Naive thymus-derived CD8-positive, alpha-beta T cell (primary cell): ENCODE measurements at regions not wholly inside any gene's neighbourhood (a gene's known extent, or its start where the extent isn't known, plus 50 kb on each side); places are given as distances from the start of the nearest gene placed in this dataset.

ENCODE experiments used
- ATAC-seq, 2 donors: fragments of 150-1000 bp; cut with Tn5 transposase in 1 of 2; sonication (Bioruptor Pico), chemical (Tn5 transposase) in 1 of 2; 1 replicate in 1 of 2; 2 replicates in 1 of 2; pipeline ENCODE4 v1.10.0; 2021; ENCODE audit warnings: mild to moderate bottlenecking in 2 of 2, moderate library complexity in 2 of 2
- POLR2A ChIA-PET: fragments of 350-600 bp; sonication (Branson Sonifier 250); formaldehyde crosslinking; loops from one replicate; lab custom pipeline; 2021; ENCODE audit warnings: antibody characterized with exemption; lab: Charles Lee
- DNase-seq, 10 donors: peaks; one replicate each; pipeline versions ENCODE4 v3.0.0 to v3.0.0-alpha.2; 2020 to 2022
- H3K27ac Mint-ChIP-seq, 10 donors: one replicate each; pipeline ENCODE4 v1.8.0; 2020 to 2022; ENCODE audit warnings: mild to moderate bottlenecking in 10 of 10, mixed read lengths in 10 of 10, moderate library complexity in 4 of 10, inconsistent platforms in 1 of 10
- H3K27me3 Mint-ChIP-seq, 5 donors: one replicate each; pipeline ENCODE4 v1.8.0; 2021 to 2022; ENCODE audit warnings: mixed read lengths in 5 of 5
- H3K36me3 Mint-ChIP-seq, 3 donors: one replicate each; pipeline ENCODE4 v1.8.0; 2020 to 2022; ENCODE audit warnings: mixed read lengths in 3 of 3, mild to moderate bottlenecking in 2 of 3, inconsistent platforms in 1 of 3
- H3K4me1 Mint-ChIP-seq, 4 donors: one replicate each; pipeline ENCODE4 v1.8.0; 2021 to 2022; ENCODE audit warnings: mixed read lengths in 4 of 4
- H3K4me3 Mint-ChIP-seq, 10 donors: one replicate each; pipeline ENCODE4 v1.8.0; 2020 to 2022; ENCODE audit warnings: mild to moderate bottlenecking in 10 of 10, mixed read lengths in 10 of 10, moderate library complexity in 6 of 10, inconsistent platforms in 1 of 10
- H3K9me3 Mint-ChIP-seq, 9 donors: one replicate each; pipeline ENCODE4 v1.8.0; 2020 to 2022; ENCODE audit warnings: mixed read lengths in 9 of 9, mild to moderate bottlenecking in 3 of 9, inconsistent platforms in 1 of 9, moderate library complexity in 1 of 9

DNA sequence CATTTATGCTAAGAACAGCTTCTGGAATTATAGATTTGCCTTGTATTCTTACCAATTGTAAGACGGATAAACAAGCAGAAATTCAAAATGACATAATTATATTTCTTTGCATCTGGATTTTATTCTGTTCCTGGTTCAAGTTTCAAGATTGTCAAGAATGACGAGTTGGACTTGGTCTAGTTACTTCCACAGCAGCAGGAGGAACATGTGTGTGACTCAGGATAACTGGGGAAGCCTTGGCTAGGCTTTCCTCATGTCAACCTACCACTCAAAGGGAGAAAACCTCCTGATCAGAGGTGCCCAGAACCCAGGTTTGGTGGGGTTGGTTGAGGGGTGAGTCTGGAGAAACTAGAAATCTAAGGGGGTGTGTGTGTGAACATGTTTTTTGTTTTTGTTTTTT, 259.7 kb downstream of the SOX2 start:
- POLR2A ChIA-PET = no interaction called here

GRCh38 chr3:181974198-181974597, 262.5 kb downstream of the SOX2 start:
- H3K9me3 Mint-ChIP-seq = peaks cover 0 to 21% (median 4%) of the 10 kb centered on the region in 9 donors

More for the DNA sequence above, 259.7 kb downstream of the SOX2 start:
- Mint-ChIP-seq H3K27me3 (peaks cover 0 to 3% (median 0%) of the 10 kb centered on the region in 5 donors), H3K36me3 (no peaks in the 10 kb centered on the region), H3K4me1 (no peaks in the 10 kb centered on the region), H3K9me3 (peaks cover 0 to 21% (median 3%) of the 10 kb centered on the region in 9 donors), H3K27ac (no peak overlapping the region), H3K4me3 (no peak overlapping the region)
- DNase-seq (no peak), ATAC-seq (no peak)

DNA sequence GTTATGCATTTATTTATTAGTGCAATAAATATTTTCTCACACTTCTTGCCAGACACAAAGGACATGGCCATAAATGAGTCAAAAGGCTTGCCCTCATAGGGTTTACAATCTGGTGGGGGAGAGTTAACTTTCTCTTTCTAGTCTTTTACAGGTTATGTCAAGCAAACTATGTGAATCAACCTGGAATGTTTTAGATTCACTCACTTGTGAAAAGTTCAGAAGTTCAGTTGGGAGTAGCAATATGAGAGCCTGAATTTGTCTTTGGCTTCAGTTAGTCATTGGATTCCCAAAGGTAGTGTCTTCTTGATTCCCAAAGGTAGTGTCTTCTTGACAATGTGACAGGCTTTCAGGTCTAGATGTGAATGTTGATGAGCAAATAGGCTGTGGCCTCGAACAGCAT, 264.8 kb downstream of the SOX2 start:
- Mint-ChIP-seq H3K4me3 (no peak overlapping the region), H3K27ac (no peak overlapping the region), H3K27me3 (peaks cover 0 to 2% (median 0%) of the 10 kb centered on the region in 5 donors), H3K4me1 (no peaks in the 10 kb centered on the region), H3K36me3 (no peaks in the 10 kb centered on the region), H3K9me3 (peaks cover 0 to 22% (median 6%) of the 10 kb centered on the region in 9 donors)
- POLR2A ChIA-PET = no interaction called here
- ATAC-seq (no peak), DNase-seq (no peak)

More at GRCh38 chr3:181974198-181974597, 262.5 kb downstream of the SOX2 start:
- H3K4me1 Mint-ChIP-seq = no peaks in the 10 kb centered on the region
- H3K4me3 Mint-ChIP-seq = no peak overlapping the region
- POLR2A ChIA-PET = no interaction called here
- no peak overlapping the region for H3K27ac Mint-ChIP-seq
- no peaks in the 10 kb centered on the region for H3K36me3 Mint-ChIP-seq
- ATAC-seq (no peak), DNase-seq (no peak)
- peaks cover 0 to 2% (median 0%) of the 10 kb centered on the region in 5 donors for H3K27me3 Mint-ChIP-seq

DNA sequence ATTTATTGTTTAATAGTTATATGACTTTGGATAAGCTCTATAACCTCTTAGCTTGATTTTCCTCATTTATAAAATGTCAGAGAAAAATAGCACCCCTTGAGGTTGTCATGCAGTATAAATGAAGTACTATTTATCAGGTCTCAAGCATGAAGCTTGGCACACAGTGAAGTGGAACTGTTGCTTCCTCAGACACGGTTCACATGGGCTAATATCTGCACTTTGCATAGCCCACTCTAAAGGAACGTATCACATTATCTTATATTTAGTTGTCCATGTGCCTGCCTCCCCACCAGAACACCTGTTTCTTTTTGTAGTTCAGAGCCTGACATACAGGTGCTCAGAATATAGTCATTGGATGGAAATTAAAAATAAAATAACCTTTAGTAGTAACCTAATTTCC, 273.7 kb downstream of the SOX2 start:
- Mint-ChIP-seq H3K4me3 (no peak overlapping the region), H3K9me3 (peaks cover 0 to 32% (median 12%) of the 10 kb centered on the region in 9 donors), H3K27me3 (no peaks in the 10 kb centered on the region), H3K27ac (no peak overlapping the region), H3K4me1 (no peaks in the 10 kb centered on the region), H3K36me3 (peaks cover 0 to 6% (median 0%) of the 10 kb centered on the region in 3 donors)
- POLR2A ChIA-PET = no interaction called here
- no peak for ATAC-seq
- DNase-seq = no peak

DNA sequence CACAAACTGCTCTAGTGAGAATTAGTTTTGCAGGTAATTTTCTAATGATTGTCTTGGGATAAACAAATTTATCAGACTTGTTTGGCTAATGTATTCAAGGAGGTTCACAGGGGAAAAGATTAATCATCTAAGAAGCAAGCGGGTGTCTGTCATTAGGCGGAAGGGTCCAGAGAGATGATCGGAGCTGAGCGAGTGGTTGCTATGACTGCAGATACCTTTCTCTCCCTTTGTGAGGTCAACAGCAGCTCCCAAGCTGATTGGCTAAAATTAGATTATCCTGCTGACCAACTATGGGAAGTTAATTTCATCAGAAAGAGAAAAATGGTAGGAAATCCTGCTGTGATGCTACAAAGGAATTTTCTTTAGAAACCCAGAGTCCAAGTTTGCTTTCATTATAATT, 276.0 kb downstream of the SOX2 start:
- ATAC-seq = no peak
- H3K9me3 Mint-ChIP-seq = peaks cover 0 to 24% (median 4%) of the 10 kb centered on the region in 9 donors
- POLR2A ChIA-PET = no interaction called here
- H3K27ac Mint-ChIP-seq = no peak overlapping the region
- peaks cover 0 to 6% (median 0%) of the 10 kb centered on the region in 3 donors for H3K36me3 Mint-ChIP-seq
- no peaks in the 10 kb centered on the region for H3K4me1 Mint-ChIP-seq
- H3K27me3 Mint-ChIP-seq = no peaks in the 10 kb centered on the region
- no peak for DNase-seq
- no peak overlapping the region for H3K4me3 Mint-ChIP-seq

- no peak overlapping the region for H3K4me3 Mint-ChIP-seq
- peaks cover 0 to 6% (median 0%) of the 10 kb centered on the region in 5 donors for H3K27me3 Mint-ChIP-seq
- H3K36me3 Mint-ChIP-seq = no peaks in the 10 kb centered on the region
- H3K4me1 Mint-ChIP-seq = no peaks in the 10 kb centered on the region
- DNase-seq (no peak), ATAC-seq (no peak)
- POLR2A ChIA-PET = no interaction called here
- peaks cover 0 to 12% (median 4%) of the 10 kb centered on the region in 9 donors for H3K9me3 Mint-ChIP-seq
- H3K27ac Mint-ChIP-seq = no peak overlapping the region
Observed at GRCh38 chr3:181998828-181999227, 287.1 kb downstream of the SOX2 start.

DNA sequence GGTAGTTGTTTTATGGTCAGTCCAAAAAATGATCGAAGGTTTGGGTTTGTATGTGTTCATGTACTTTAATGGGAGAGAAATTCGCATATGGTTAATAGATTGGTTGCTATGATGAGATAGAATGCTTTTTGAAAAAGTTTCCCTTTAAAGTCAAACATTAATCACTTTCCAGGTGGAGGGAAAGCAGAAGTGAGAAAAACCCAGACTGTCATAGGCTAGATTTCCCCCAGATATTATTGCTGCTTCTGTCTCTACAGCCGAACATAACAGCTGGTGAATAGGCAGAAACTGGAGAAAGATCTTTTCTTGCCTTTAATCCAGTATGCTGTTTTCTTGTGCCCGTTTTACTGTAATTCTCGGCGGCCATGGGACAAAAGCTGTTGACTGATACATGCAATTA, 287.6 kb downstream of the SOX2 start:
- DNase-seq = no peak
- H3K27ac Mint-ChIP-seq = no peak overlapping the region
- no peaks in the 10 kb centered on the region for H3K36me3 Mint-ChIP-seq
- H3K27me3 Mint-ChIP-seq = peaks cover 0 to 6% (median 0%) of the 10 kb centered on the region in 5 donors
- POLR2A ChIA-PET = no interaction called here
- no peaks in the 10 kb centered on the region for H3K4me1 Mint-ChIP-seq
- no peak for ATAC-seq
- no peak overlapping the region for H3K4me3 Mint-ChIP-seq
- H3K9me3 Mint-ChIP-seq = peaks cover 0 to 10% (median 3%) of the 10 kb centered on the region in 9 donors

- POLR2A ChIA-PET = no interaction called here
- Mint-ChIP-seq H3K27ac (no peak overlapping the region), H3K9me3 (peaks cover 0 to 3% (median 0%) of the 10 kb centered on the region in 9 donors), H3K27me3 (peaks cover 0 to 6% (median 0%) of the 10 kb centered on the region in 5 donors), H3K4me1 (peaks cover 0 to under 1% (median 0%) of the 10 kb centered on the region in 4 donors), H3K36me3 (no peaks in the 10 kb centered on the region), H3K4me3 (no peak overlapping the region)
- ATAC-seq (no peak), DNase-seq (no peak)
Observed at GRCh38 chr3:182000447-182000846, 288.7 kb downstream of the SOX2 start.

GRCh38 chr3:182005219-182005618, 293.5 kb downstream of the SOX2 start:
- Mint-ChIP-seq H3K36me3 (no peaks in the 10 kb centered on the region), H3K9me3 (peaks cover 0 to 5% (median 0%) of the 10 kb centered on the region in 9 donors), H3K4me3 (no peak overlapping the region), H3K4me1 (peaks cover 0 to 1% (median 0%) of the 10 kb centered on the region in 4 donors), H3K27me3 (peaks cover 0 to 15% (median 1%) of the 10 kb centered on the region in 5 donors), H3K27ac (no peak overlapping the region)
- no peak for ATAC-seq
- POLR2A ChIA-PET = no interaction called here
- DNase-seq = no peak

DNA sequence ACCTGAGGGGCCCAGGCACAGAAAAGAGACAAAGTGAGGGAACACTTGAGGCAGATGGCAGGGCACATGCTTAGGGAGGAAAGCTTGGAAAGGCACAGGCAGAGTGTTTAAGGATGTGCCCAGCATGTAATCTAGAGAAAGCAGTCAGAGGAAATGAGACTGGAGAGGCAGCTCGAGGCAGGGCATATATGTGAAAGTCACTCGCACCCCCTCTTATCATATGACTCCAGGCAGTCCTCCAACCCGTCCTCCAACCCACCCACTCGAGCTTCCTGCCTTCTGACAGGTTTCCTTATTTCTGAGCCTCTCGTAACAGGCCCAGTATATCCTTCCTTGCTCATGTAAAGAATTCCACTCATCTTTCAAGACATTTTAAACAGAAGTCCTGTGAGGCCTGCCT, 294.0 kb downstream of the SOX2 start:
- ATAC-seq = no peak
- no peak overlapping the region for H3K4me3 Mint-ChIP-seq
- H3K27ac Mint-ChIP-seq = no peak overlapping the region
- peaks cover 0 to 1% (median 0%) of the 10 kb centered on the region in 4 donors for H3K4me1 Mint-ChIP-seq
- H3K36me3 Mint-ChIP-seq = no peaks in the 10 kb centered on the region
- peaks cover 0 to 15% (median 1%) of the 10 kb centered on the region in 5 donors for H3K27me3 Mint-ChIP-seq
- DNase-seq = no peak
- POLR2A ChIA-PET = no interaction called here
- peaks cover 0 to 5% (median 0%) of the 10 kb centered on the region in 9 donors for H3K9me3 Mint-ChIP-seq

DNA sequence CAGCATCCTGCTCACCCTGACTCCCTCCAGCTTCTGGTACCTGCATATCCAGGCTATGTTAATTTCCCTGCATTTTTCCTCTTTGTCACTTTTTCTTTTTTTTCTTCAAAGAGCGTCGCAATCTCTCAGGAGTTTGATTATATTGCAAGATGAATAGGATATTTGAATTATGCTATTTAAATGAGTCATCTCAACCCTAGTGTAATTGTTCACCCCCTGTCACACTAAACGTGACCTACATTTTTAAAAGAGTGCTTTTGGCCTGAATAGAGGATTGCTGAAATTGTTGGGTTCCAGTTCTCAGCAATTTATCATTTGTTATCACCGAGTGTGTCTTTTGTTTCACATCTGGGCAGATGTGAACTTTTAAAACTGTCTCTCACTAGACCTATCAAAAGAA, 294.7 kb downstream of the SOX2 start:
- peaks cover 0 to 1% (median 0%) of the 10 kb centered on the region in 4 donors for H3K4me1 Mint-ChIP-seq
- no peak overlapping the region for H3K27ac Mint-ChIP-seq
- H3K4me3 Mint-ChIP-seq = no peak overlapping the region
- peaks cover 0 to 4% (median 0%) of the 10 kb centered on the region in 9 donors for H3K9me3 Mint-ChIP-seq
- peaks cover 0 to 19% (median 1%) of the 10 kb centered on the region in 5 donors for H3K27me3 Mint-ChIP-seq
- H3K36me3 Mint-ChIP-seq = no peaks in the 10 kb centered on the region
- DNase-seq (no peak), ATAC-seq (no peak)
- POLR2A ChIA-PET = no interaction called here

DNA sequence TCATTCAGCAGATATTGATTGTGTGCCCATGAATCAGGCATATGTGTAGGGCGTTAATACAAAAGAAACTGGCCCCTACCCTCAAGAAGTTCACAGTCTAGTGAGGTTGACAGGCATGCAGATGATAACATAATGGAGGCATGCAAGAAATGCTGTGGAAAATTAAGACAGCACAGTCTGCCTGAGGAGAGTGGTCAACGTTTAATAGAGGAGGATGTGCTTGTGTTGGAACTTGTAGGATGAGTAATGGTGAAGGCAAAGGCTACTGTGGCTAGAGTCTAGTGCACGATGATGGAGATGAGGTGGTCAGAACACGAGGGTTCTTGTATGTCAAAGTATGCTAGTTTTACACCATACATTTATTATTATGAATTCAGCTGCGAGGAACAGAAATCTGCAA, 295.7 kb downstream of the SOX2 start:
- Mint-ChIP-seq H3K27ac (no peak overlapping the region), H3K9me3 (peaks cover 0 to 5% (median 0%) of the 10 kb centered on the region in 9 donors), H3K4me3 (no peak overlapping the region), H3K4me1 (peaks cover 0 to 1% (median 0%) of the 10 kb centered on the region in 4 donors), H3K27me3 (peaks cover 0 to 14% (median 0%) of the 10 kb centered on the region in 5 donors), H3K36me3 (no peaks in the 10 kb centered on the region)
- no peak for DNase-seq
- POLR2A ChIA-PET = no interaction called here
- ATAC-seq = no peak

- Mint-ChIP-seq H3K27me3 (peaks cover 0 to 5% (median 0%) of the 10 kb centered on the region in 5 donors), H3K4me1 (no peaks in the 10 kb centered on the region), H3K27ac (no peak overlapping the region), H3K4me3 (no peak overlapping the region), H3K36me3 (no peaks in the 10 kb centered on the region), H3K9me3 (peaks cover 0 to 3% (median 0%) of the 10 kb centered on the region in 9 donors)
- DNase-seq = no peak
- no peak for ATAC-seq
- POLR2A ChIA-PET = no interaction called here
Observed at GRCh38 chr3:182018361-182018760, 306.6 kb downstream of the SOX2 start.

DNA sequence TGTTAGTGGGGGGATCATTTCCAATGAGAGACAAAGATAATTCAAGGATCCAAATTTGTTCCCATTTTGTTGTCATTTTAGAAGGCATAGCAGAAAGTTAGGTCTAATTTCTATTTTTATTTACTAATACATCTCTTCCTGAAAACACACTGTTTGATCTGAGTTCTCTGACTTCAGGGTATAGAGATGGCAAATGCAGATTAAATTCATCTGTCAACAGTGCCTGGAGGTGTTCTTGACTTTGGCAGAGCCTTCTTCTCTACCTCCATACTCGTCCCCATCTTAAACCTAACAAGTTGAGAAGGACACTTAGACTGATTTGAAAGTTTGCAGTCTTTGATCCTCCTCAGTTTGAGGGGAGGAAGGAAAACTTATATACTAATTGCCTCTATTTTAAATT, 308.2 kb downstream of the SOX2 start:
- no peaks in the 10 kb centered on the region for H3K36me3 Mint-ChIP-seq
- DNase-seq (no peak), ATAC-seq (no peak)
- peaks cover 0 to 5% (median 0%) of the 10 kb centered on the region in 5 donors for H3K27me3 Mint-ChIP-seq
- no peak overlapping the region for H3K27ac Mint-ChIP-seq
- H3K4me1 Mint-ChIP-seq = no peaks in the 10 kb centered on the region
- H3K4me3 Mint-ChIP-seq = no peak overlapping the region
- POLR2A ChIA-PET = no interaction called here
- H3K9me3 Mint-ChIP-seq = peaks cover 0 to 3% (median 0%) of the 10 kb centered on the region in 9 donors
